ENCODE measurements at regions not wholly inside any gene's neighbourhood (a gene's known extent, or its start where the extent isn't known, plus 50 kb on each side); places are given as distances from the start of the nearest gene placed in this dataset.
"Not testable (repeated sequence)": the region's sequence is repeated elsewhere in the genome, so short reads cannot be mapped to it uniquely, and the experiment has no call there.

GRCh38 chr5:44952376-44952775 is 143.6 kb downstream of the MRPS30 start:
- H3K36me3 Mint-ChIP-seq (ENCODE audit: low read depth) = no peaks in the 10 kb centered on the region

GRCh38 chr5:44953078-44953477 is 144.3 kb downstream of the MRPS30 start:
- no peaks in the 10 kb centered on the region for H3K4me1 Mint-ChIP-seq (ENCODE audit: low read depth)
- DNase-seq = no peak
- H3K4me3 Mint-ChIP-seq = no peak overlapping the region
- H3K36me3 Mint-ChIP-seq (ENCODE audit: low read depth) = no peaks in the 10 kb centered on the region
- peaks cover 5% of the 10 kb centered on the region; the same call in 1 of the 2 replicates for H3K9me3 Mint-ChIP-seq
- no peak for TF ChIP-seq CTCF (IDR thresholded peaks at IDR 0.05)
- no peaks in the 10 kb centered on the region for H3K27me3 Mint-ChIP-seq (ENCODE audit: insufficient read depth)
- H3K27ac Mint-ChIP-seq = no peak overlapping the region

More at GRCh38 chr5:44952376-44952775, 143.6 kb downstream of the MRPS30 start:
- H3K4me3 Mint-ChIP-seq = no peak overlapping the region
- TF ChIP-seq CTCF (IDR thresholded peaks at IDR 0.05) = peak; percentile 79
- H3K27me3 Mint-ChIP-seq (ENCODE audit: insufficient read depth) = no peaks in the 10 kb centered on the region
- H3K9me3 Mint-ChIP-seq = peaks cover 5% of the 10 kb centered on the region; the same call in 1 of the 2 replicates
- no peaks in the 10 kb centered on the region for H3K4me1 Mint-ChIP-seq (ENCODE audit: low read depth)
- DNase-seq = peak; percentile 20
- H3K27ac Mint-ChIP-seq = no peak overlapping the region

GRCh38 chr5:44958943-44959454 is 150.3 kb downstream of the MRPS30 start:
- H3K4me3 Mint-ChIP-seq; H3K36me3 Mint-ChIP-seq (ENCODE audit: low read depth); H3K27ac Mint-ChIP-seq; DNase-seq; H3K27me3 Mint-ChIP-seq (ENCODE audit: insufficient read depth); H3K4me1 Mint-ChIP-seq (ENCODE audit: low read depth): not testable (repeated sequence)
- H3K9me3 Mint-ChIP-seq = peaks cover 28% of the 10 kb centered on the region

- no peak overlapping the region for H3K4me3 Mint-ChIP-seq
- TF ChIP-seq CTCF (IDR thresholded peaks at IDR 0.05) = no peak
- H3K36me3 Mint-ChIP-seq (ENCODE audit: low read depth) = 0 out of 2 replicates have a peak, but pooled peaks cover 5% of the 10 kb centered on the region
- H3K4me1 Mint-ChIP-seq (ENCODE audit: low read depth) = no peaks in the 10 kb centered on the region
- H3K27ac Mint-ChIP-seq = no peak overlapping the region
- DNase-seq = no peak
- peaks cover 14% of the 10 kb centered on the region for H3K9me3 Mint-ChIP-seq
- H3K27me3 Mint-ChIP-seq (ENCODE audit: insufficient read depth) = no peaks in the 10 kb centered on the region
These were observed 161.1 kb downstream of the MRPS30 start for GRCh38 chr5:44969825-44970224.

GRCh38 chr5:44970963-44971362 is 162.2 kb downstream of the MRPS30 start:
- H3K4me3 Mint-ChIP-seq; DNase-seq; H3K36me3 Mint-ChIP-seq (ENCODE audit: low read depth); H3K27me3 Mint-ChIP-seq (ENCODE audit: insufficient read depth); H3K4me1 Mint-ChIP-seq (ENCODE audit: low read depth); H3K27ac Mint-ChIP-seq: not testable (repeated sequence)
- peaks cover 24% of the 10 kb centered on the region for H3K9me3 Mint-ChIP-seq

- no peaks in the 10 kb centered on the region for H3K4me1 Mint-ChIP-seq (ENCODE audit: low read depth)
- H3K27me3 Mint-ChIP-seq (ENCODE audit: insufficient read depth) = no peaks in the 10 kb centered on the region; the same call in 1 of the 2 replicates
- no peak overlapping the region for H3K27ac Mint-ChIP-seq
- no peak for DNase-seq
- no peak overlapping the region for H3K4me3 Mint-ChIP-seq
- no peak for TF ChIP-seq CTCF (IDR thresholded peaks at IDR 0.05)
- H3K9me3 Mint-ChIP-seq = peaks cover 39% of the 10 kb centered on the region
- no peaks in the 10 kb centered on the region for H3K36me3 Mint-ChIP-seq (ENCODE audit: low read depth)
These were observed 166.1 kb downstream of the MRPS30 start for GRCh38 chr5:44974813-44975212.

GRCh38 chr5:44981708-44982107 is 173.0 kb downstream of the MRPS30 start:
- TF ChIP-seq CTCF (IDR thresholded peaks at IDR 0.05) = no peak
- H3K36me3 Mint-ChIP-seq (ENCODE audit: low read depth) = peaks cover 6% of the 10 kb centered on the region; the same call in 1 of the 2 replicates
- no peaks in the 10 kb centered on the region for H3K4me1 Mint-ChIP-seq (ENCODE audit: low read depth)
- H3K4me3 Mint-ChIP-seq = no peak overlapping the region
- DNase-seq = no peak
- peaks cover 64% of the 10 kb centered on the region for H3K9me3 Mint-ChIP-seq
- H3K27ac Mint-ChIP-seq = no peak overlapping the region
- H3K27me3 Mint-ChIP-seq (ENCODE audit: insufficient read depth) = no peaks in the 10 kb centered on the region; the same call in 1 of the 2 replicates

Measured in HFFc6 (cell line).